Activated T-helper 1 cell treated with anti-CD3 and anti-CD28 coated beads, Interleukin-12 subunit alpha, Interleukin-12 subunit beta, Interleukin-2, Interleukin-4 antibody, amounts not matched to agents 30 ng/mL and 10 ng/mL and 1 ng/mL, durations not matched to agents 14 hours and 24 hours and 36 hours (primary cell): ENCODE measurements at regions not wholly inside any gene's neighbourhood (a gene's known extent, or its start where the extent isn't known, plus 50 kb on each side); places are given as distances from the start of the nearest gene placed in this dataset.
A peak's percentile ranks its signal among the peaks of the same experiment; 100 is the strongest.

Experiments
- DNase-seq: peaks from one replicate; pipeline ENCODE4 v3.0.0; 2021; ENCODE audit warnings: low spot score
- H3K27ac Mint-ChIP-seq: one replicate; pipeline ENCODE4 v1.8.0; 2021; ENCODE audit warnings: mild to moderate bottlenecking, mixed read lengths
- H3K27me3 Mint-ChIP-seq: one replicate; pipeline ENCODE4 v1.8.0; 2022; ENCODE audit warnings: mild to moderate bottlenecking, moderate library complexity, mixed read lengths; ENCODE audit not compliant: insufficient read depth
- H3K36me3 Mint-ChIP-seq: one replicate; pipeline ENCODE4 v1.8.0; 2021; ENCODE audit warnings: low read depth, mixed read lengths
- H3K4me1 Mint-ChIP-seq: one replicate; pipeline ENCODE4 v1.8.0; 2021; ENCODE audit warnings: low read depth, mixed read lengths
- H3K4me3 Mint-ChIP-seq: one replicate; pipeline ENCODE4 v1.8.0; 2021; ENCODE audit warnings: mild to moderate bottlenecking, moderate library complexity, mixed read lengths
- H3K9me3 Mint-ChIP-seq: one replicate; pipeline ENCODE4 v1.8.0; 2021; ENCODE audit warnings: mixed read lengths
- intact Hi-C: fragments of 100-400 bp; cut with micrococcal nuclease; formaldehyde crosslinking; loops from one replicate; pipeline ENCODE4 v1.15.1; 2024

- DNase-seq: no peak
- Mint-ChIP-seq H3K27me3 (no peaks in the 10 kb centered on the region), H3K36me3 (peaks cover 11% of the 10 kb centered on the region), H3K4me3 (no peak overlapping the region), H3K27ac (no peak overlapping the region), H3K9me3 (peaks cover 6% of the 10 kb centered on the region), H3K4me1 (no peaks in the 10 kb centered on the region)
- intact Hi-C loops: no loop called here
These were observed 359.7 kb downstream of the MLLT3 start for GRCh38 chr9:20262611-20263010.

DNA sequence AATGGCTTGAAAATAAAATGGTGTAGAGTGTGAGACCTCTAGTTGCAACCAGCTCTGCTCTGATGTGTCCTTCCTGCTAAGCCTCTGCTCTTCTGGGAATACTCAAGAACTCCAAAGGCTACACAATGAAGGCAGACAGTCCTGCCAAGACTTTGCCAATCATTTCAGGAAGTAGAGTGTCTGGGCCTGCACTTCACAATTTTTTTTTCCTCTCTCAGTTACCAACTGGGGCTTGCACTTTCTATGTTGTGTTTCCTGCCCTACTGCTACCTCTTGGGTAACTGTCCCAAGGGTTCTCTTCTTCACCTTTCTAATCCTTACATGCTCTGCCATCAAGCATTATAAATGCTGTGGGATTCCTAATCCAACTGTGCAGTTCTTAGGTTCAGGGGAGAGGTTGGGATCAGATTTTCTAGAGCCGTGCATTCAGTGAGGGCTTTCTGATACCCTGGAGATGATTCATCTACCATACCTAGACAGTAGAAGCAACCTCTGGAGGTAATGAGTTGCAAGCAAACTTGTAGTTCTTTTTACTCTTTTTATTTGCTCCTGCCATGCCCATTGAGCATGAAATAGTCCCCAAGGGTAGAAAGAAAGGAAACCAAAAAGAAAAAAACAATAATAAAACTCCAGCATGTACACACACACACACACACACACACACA lies 365.9 kb downstream of the MLLT3 start:
- Mint-ChIP-seq H3K27ac (peak overlapping the region; percentile 11), H3K4me3 (no peak overlapping the region), H3K27me3 (no peaks in the 10 kb centered on the region), H3K36me3 (peaks cover 5% of the 10 kb centered on the region), H3K9me3 (no peaks in the 10 kb centered on the region), H3K4me1 (peaks cover 40% of the 10 kb centered on the region)
- DNase-seq: no peak
- intact Hi-C loops: loop anchor here (2.0 to 5.0 kb wide), 2 partner anchors 49 to 58 kb away; no protein-coding TSS in a partner anchor

- Mint-ChIP-seq H3K4me1 (peaks cover 40% of the 10 kb centered on the region), H3K36me3 (peaks cover 5% of the 10 kb centered on the region), H3K27ac (no peak overlapping the region), H3K9me3 (no peaks in the 10 kb centered on the region), H3K4me3 (no peak overlapping the region), H3K27me3 (no peaks in the 10 kb centered on the region)
- no peak for DNase-seq
- intact Hi-C loops: loop anchor here (5.0 kb wide), 1 partner anchor 48 kb away; no protein-coding TSS in a partner anchor
These were observed 367.2 kb downstream of the MLLT3 start for GRCh38 chr9:20255052-20255451.

GRCh38 chr9:20253635-20254034 lies 368.7 kb downstream of the MLLT3 start:
- Mint-ChIP-seq H3K4me1 (peaks cover 40% of the 10 kb centered on the region), H3K27me3 (no peaks in the 10 kb centered on the region), H3K27ac (no peak overlapping the region), H3K36me3 (peaks cover 6% of the 10 kb centered on the region), H3K9me3 (peaks cover 5% of the 10 kb centered on the region), H3K4me3 (no peak overlapping the region)
- intact Hi-C loops: no loop called here
- DNase-seq: no peak

DNA sequence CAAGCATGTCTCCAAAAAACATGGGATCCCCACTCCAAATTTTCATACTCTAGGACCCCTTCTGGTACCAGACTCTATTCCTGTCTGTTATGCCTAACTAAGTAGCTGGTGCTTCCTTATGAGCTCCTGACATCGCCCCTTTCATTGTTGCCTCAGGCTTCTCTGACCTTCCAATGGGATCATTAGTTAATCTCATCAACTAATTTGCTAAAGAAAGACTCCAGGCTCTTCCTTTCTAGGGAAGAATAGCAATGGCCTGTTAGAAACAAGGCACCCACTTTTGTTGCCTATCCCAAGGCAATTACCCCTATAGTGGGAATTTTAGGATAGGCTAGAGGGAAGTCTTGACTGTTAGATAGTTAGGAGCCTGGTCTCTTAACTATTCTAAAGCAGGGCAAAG lies 369.5 kb downstream of the MLLT3 start:
- peaks cover 14% of the 10 kb centered on the region for H3K9me3 Mint-ChIP-seq

DNA sequence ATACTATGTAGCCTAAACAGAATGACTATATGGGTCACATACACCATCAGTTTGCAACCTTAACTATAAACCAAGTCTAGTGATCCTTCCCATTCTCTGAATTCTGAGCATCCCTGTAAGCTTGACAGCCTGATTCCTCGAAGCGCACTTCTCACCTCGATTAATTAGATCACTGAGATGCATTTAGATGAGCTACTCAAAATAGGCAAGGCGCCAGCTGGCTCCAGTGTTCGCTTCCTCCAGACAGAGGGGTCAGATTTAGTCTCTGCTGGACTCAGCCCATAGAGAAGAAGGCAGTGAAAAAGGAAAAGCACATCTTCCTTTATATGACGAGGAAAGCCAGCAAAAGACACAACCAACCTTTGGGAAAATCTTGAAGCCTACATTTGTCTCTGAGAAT lies 371.5 kb downstream of the MLLT3 start:
- Mint-ChIP-seq H3K9me3 (peaks cover 15% of the 10 kb centered on the region), H3K36me3 (peaks cover 6% of the 10 kb centered on the region), H3K27me3 (no peaks in the 10 kb centered on the region), H3K27ac (no peak overlapping the region), H3K4me3 (no peak overlapping the region), H3K4me1 (peaks cover 23% of the 10 kb centered on the region)
- intact Hi-C loops: no loop called here
- no peak for DNase-seq

More for the DNA sequence above, 369.5 kb downstream of the MLLT3 start:
- Mint-ChIP-seq H3K36me3 (peaks cover 6% of the 10 kb centered on the region), H3K4me1 (peaks cover 40% of the 10 kb centered on the region), H3K4me3 (no peak overlapping the region), H3K27ac (no peak overlapping the region), H3K27me3 (no peaks in the 10 kb centered on the region)
- no peak for DNase-seq
- intact Hi-C loops: no loop called here

DNA sequence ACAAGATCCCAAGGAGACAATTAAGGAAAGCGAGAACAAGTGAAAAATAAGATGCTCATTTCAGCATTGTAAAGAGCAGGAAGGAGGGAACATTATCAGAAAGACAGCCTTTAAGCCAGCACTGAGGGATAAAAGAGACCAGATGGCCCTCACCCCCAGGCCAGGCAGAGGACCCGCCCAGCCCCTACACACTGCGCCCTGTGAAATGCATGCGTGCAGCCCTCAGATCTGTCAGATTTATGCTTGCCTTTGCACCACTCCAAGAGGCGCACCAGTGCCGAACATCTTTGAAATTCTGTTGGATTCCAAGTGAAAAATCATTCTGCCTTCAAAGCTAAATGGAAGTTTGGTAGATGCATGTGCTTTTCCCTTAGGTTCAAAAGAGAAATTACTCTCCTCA lies 378.0 kb downstream of the MLLT3 start:
- Mint-ChIP-seq H3K27ac (no peak overlapping the region), H3K9me3 (peaks cover 20% of the 10 kb centered on the region), H3K4me3 (no peak overlapping the region), H3K36me3 (peaks cover 4% of the 10 kb centered on the region), H3K4me1 (peaks cover 59% of the 10 kb centered on the region), H3K27me3 (peaks cover 2% of the 10 kb centered on the region)
- DNase-seq: no peak
- intact Hi-C loops: loop anchor here (5.0 kb wide), 2 partner anchors 202 to 308 kb away; no protein-coding TSS in a partner anchor

DNA sequence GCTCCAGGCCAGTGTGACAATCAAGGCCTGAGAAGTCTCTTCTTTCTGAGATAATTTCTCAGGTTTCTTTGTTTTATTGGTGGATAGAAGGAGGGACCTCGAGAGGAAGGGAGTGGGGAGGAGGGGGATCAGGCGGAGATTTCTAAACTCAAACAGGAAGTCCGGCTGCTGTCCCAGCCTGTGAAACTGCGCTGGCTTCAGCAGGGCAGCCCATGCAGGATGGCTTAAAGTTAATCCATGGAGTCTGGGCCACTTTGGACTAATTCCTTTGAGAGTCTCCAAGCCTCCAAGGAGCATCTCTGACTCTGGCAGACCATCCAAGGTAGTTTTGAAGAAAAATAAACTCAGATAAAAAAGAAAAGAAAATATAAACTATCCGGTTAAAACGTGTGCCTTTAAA lies 378.5 kb downstream of the MLLT3 start:
- Mint-ChIP-seq H3K4me1 (peaks cover 59% of the 10 kb centered on the region), H3K27ac (no peak overlapping the region), H3K9me3 (peaks cover 17% of the 10 kb centered on the region), H3K4me3 (no peak overlapping the region), H3K36me3 (peaks cover 1% of the 10 kb centered on the region), H3K27me3 (peaks cover 2% of the 10 kb centered on the region)
- no peak for DNase-seq
- intact Hi-C loops: loop anchor here (1.0 to 5.0 kb wide), 9 partner anchors 17 to 441 kb away; partner anchors contain the start of gene MLLT3

GRCh38 chr9:20242510-20243189 lies 379.6 kb downstream of the MLLT3 start:
- peaks cover 65% of the 10 kb centered on the region for H3K4me1 Mint-ChIP-seq
- peaks cover 2% of the 10 kb centered on the region for H3K27me3 Mint-ChIP-seq
- peaks cover 6% of the 10 kb centered on the region for H3K9me3 Mint-ChIP-seq
- H3K4me3 Mint-ChIP-seq: peak overlapping the region; percentile 36
- intact Hi-C loops: loop anchor here (1.0 to 5.0 kb wide), 9 partner anchors 16 to 443 kb away; partner anchors contain the start of gene MLLT3
- peak; percentile 36 for DNase-seq
- H3K27ac Mint-ChIP-seq: peak overlapping the region; percentile 27
- H3K36me3 Mint-ChIP-seq: no peaks in the 10 kb centered on the region

- H3K36me3 Mint-ChIP-seq: no peaks in the 10 kb centered on the region
- peaks cover 10% of the 10 kb centered on the region for H3K9me3 Mint-ChIP-seq
- DNase-seq: no peak
- no peak overlapping the region for H3K27ac Mint-ChIP-seq
- peaks cover 67% of the 10 kb centered on the region for H3K4me1 Mint-ChIP-seq
- H3K4me3 Mint-ChIP-seq: no peak overlapping the region
- peaks cover 2% of the 10 kb centered on the region for H3K27me3 Mint-ChIP-seq
- intact Hi-C loops: loop anchor here (5.0 kb wide), 2 partner anchors 198 to 312 kb away; no protein-coding TSS in a partner anchor
These were observed 381.8 kb downstream of the MLLT3 start for GRCh38 chr9:20240498-20240897.

DNA sequence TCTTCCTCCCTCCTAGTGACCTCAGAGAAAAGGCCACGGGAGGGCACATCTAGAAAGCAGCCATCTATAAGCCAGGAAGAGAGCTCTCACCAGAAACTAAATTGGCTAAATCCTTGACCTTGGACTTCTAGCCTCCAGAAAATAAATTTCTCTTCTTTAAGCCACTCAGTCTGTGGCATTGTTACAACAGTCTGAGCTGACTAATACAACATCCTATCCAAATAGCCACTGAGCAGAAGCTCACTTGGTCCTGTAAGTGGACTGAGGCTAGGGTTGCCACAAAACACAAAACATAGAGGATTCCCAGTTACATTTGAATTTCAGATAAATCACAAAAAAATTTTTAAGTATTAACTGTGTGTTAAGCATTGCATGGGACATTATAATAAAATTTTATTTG lies 383.4 kb downstream of the MLLT3 start:
- Mint-ChIP-seq H3K27me3 (peaks cover 2% of the 10 kb centered on the region), H3K27ac (no peak overlapping the region), H3K4me3 (no peak overlapping the region), H3K36me3 (peaks cover 3% of the 10 kb centered on the region), H3K9me3 (peaks cover 11% of the 10 kb centered on the region), H3K4me1 (peaks cover 52% of the 10 kb centered on the region)
- intact Hi-C loops: no loop called here
- no peak for DNase-seq

DNA sequence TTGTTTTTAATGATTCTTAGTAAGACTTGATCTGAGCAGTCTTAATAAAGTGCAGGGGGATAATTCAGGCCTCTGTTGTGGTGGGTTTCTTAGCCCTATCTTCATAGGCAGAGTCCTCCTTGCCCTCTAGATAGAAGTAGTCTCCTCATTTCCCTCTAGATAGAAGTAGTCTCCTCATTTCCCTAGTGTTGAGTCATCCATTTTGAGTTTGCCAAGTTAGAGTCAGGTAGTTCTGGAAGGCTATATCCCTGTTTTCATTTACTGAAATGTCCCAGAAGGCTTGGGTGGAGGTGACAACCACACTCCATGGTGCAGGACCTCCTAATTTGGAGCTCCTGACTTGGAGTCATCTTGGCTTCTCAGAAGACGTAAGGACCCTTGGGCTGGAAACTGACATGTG lies 384.6 kb downstream of the MLLT3 start:
- H3K4me3 Mint-ChIP-seq: no peak overlapping the region
- H3K36me3 Mint-ChIP-seq: peaks cover 3% of the 10 kb centered on the region
- intact Hi-C loops: no loop called here
- peaks cover 14% of the 10 kb centered on the region for H3K9me3 Mint-ChIP-seq
- peaks cover 40% of the 10 kb centered on the region for H3K4me1 Mint-ChIP-seq
- no peak overlapping the region for H3K27ac Mint-ChIP-seq
- H3K27me3 Mint-ChIP-seq: peaks cover 2% of the 10 kb centered on the region
- DNase-seq: no peak

GRCh38 chr9:20236676-20237075 lies 385.6 kb downstream of the MLLT3 start:
- Mint-ChIP-seq H3K4me1 (peaks cover 30% of the 10 kb centered on the region), H3K36me3 (peaks cover 6% of the 10 kb centered on the region), H3K27ac (no peak overlapping the region), H3K27me3 (no peaks in the 10 kb centered on the region), H3K9me3 (peaks cover 14% of the 10 kb centered on the region), H3K4me3 (no peak overlapping the region)
- DNase-seq: no peak
- intact Hi-C loops: no loop called here
